Esophagus squamous epithelium (tissue), 4 donors: ENCODE measurements at regions not wholly inside any gene's neighbourhood (a gene's known extent, or its start where the extent isn't known, plus 50 kb on each side); places are given as distances from the start of the nearest gene placed in this dataset.
"Not testable (repeated sequence)": the region's sequence is repeated elsewhere in the genome, so short reads cannot be mapped to it uniquely, and the experiment has no call there.

ENCODE experiments used
- POLR2A ChIP-seq, 4 donors: fragments of 450-650 bp; IDR thresholded peaks; one replicate each; pipeline ENCODE4 v1.6.1; 2017; ENCODE audit warnings: antibody characterized with exemption in 4 of 4, mild to moderate bottlenecking in 4 of 4, moderate library complexity in 3 of 4
- TF ChIP-seq, protein P1 (sequence below), 6 experiments: fragments of 450-650 bp in 4 of 6; fragments of 200-600 bp in 2 of 6; sonication (generic) in 2 of 6; IDR thresholded peaks; one replicate each; pipeline ENCODE4 v1.5.1; 2016 to 2019; ENCODE audit warnings: antibody characterized with exemption in 6 of 6, mild to moderate bottlenecking in 4 of 6, moderate library complexity in 4 of 6

DNA sequence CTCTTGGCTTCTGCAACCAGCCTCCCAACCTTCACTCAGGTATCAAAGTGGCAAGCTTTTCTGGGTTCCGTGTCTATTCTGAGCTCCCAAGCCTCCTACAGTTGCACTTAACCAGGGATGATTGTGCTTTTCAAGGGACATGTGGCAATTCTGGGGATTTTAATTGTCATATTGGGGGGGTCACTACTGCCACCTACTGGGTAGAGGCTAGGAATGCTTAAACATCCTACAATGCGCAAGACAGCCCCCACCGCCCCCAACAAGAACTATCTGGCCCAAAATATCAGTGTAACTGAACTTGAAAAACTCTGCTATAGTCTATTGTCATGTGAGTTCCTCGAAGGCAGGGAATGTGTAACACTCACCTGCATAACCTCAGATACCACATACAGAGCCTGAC lies 201.5 kb downstream of the NPIPA8 start:
- not testable (repeated sequence) for TF ChIP-seq POLR2A (IDR thresholded peaks at IDR 0.05)
- TF ChIP-seq, protein P1, sequence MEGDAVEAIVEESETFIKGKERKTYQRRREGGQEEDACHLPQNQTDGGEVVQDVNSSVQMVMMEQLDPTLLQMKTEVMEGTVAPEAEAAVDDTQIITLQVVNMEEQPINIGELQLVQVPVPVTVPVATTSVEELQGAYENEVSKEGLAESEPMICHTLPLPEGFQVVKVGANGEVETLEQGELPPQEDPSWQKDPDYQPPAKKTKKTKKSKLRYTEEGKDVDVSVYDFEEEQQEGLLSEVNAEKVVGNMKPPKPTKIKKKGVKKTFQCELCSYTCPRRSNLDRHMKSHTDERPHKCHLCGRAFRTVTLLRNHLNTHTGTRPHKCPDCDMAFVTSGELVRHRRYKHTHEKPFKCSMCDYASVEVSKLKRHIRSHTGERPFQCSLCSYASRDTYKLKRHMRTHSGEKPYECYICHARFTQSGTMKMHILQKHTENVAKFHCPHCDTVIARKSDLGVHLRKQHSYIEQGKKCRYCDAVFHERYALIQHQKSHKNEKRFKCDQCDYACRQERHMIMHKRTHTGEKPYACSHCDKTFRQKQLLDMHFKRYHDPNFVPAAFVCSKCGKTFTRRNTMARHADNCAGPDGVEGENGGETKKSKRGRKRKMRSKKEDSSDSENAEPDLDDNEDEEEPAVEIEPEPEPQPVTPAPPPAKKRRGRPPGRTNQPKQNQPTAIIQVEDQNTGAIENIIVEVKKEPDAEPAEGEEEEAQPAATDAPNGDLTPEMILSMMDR (IDR thresholded peaks at IDR 0.05): not testable (repeated sequence)
